Smooth muscle cell (in vitro differentiated cells): ENCODE measurements at regions not wholly inside any gene's neighbourhood (a gene's known extent, or its start where the extent isn't known, plus 50 kb on each side); places are given as distances from the start of the nearest gene placed in this dataset.
A peak's percentile ranks its signal among the peaks of the same experiment; 100 is the strongest.

Experiments used
- DNase-seq: peaks from one replicate; lab custom pipeline; 2025; ENCODE audit not compliant: unreplicated experiment; lab: John Stamatoyannopoulos, UW
- H2AFZ ChIP-seq: fragments of 200-600 bp; sonication (generic); 2 replicates; pipeline ENCODE4 v1.6.0; 2016; ENCODE audit warnings: antibody characterized with exemption, low read depth, mild to moderate bottlenecking
- H3F3A ChIP-seq: fragments of 200-600 bp; sonication (generic); 2 replicates; pipeline ENCODE4 v1.6.0; 2017; ENCODE audit warnings: antibody characterized with exemption, low read depth
- H3K27ac ChIP-seq: fragments of 200-600 bp; sonication (generic); 2 replicates; pipeline ENCODE4 v1.5.1; 2016; ENCODE audit warnings: low read depth, mild to moderate bottlenecking
- H3K27me3 ChIP-seq: fragments of 200-600 bp; sonication (generic); 2 replicates; pipeline ENCODE4 v1.6.1; 2016; ENCODE audit warnings: low read depth, mild to moderate bottlenecking
- H3K36me3 ChIP-seq: fragments of 200-600 bp; sonication (generic); 2 replicates; pipeline ENCODE4 v1.5.1; 2016; ENCODE audit warnings: low read depth
- H3K4me1 ChIP-seq: fragments of 200-600 bp; sonication (generic); 2 replicates; pipeline ENCODE4 v1.5.1; 2016; ENCODE audit warnings: low read depth
- H3K4me2 ChIP-seq: fragments of 200-600 bp; sonication (generic); 2 replicates; pipeline ENCODE4 v1.6.0; 2016; ENCODE audit warnings: mild to moderate bottlenecking
- H3K4me3 ChIP-seq: fragments of 200-600 bp; sonication (generic); 2 replicates; pipeline ENCODE4 v1.5.1; 2016; ENCODE audit warnings: mild to moderate bottlenecking
- H3K79me2 ChIP-seq: fragments of 200-600 bp; sonication (generic); 2 replicates; pipeline ENCODE4 v1.6.0; 2016; ENCODE audit warnings: low read depth, mild to moderate bottlenecking
- H3K9ac ChIP-seq: fragments of 200-600 bp; sonication (generic); 2 replicates; pipeline ENCODE4 v1.6.0; 2016; ENCODE audit warnings: low read depth
- H3K9me3 ChIP-seq: fragments of 200-600 bp; sonication (generic); replicated peaks from 2 replicates; pipeline ENCODE4 v1.5.1; 2016; ENCODE audit warnings: low read depth
- H4K20me1 ChIP-seq: fragments of 200-600 bp; sonication (generic); 2 replicates; pipeline ENCODE4 v1.6.0; 2016; ENCODE audit warnings: low read depth
- WGBS: methylation state at CpG from one replicate; pipeline ENCODE4 v1.1.7; 2016; ENCODE audit warnings: low lambda C conversion rate; 5-methylcytosine and 5-hydroxymethylcytosine counted together
- TF ChIP-seq, protein P1 (sequence below): fragments of 200-600 bp; sonication (generic); IDR thresholded peaks from 2 replicates; pipeline ENCODE4 v1.5.1; 2017; ENCODE audit warnings: borderline replicate concordance, mild to moderate bottlenecking, antibody characterized with exemption; ENCODE audit not compliant: insufficient read depth, poor library complexity, severe bottlenecking

DNA sequence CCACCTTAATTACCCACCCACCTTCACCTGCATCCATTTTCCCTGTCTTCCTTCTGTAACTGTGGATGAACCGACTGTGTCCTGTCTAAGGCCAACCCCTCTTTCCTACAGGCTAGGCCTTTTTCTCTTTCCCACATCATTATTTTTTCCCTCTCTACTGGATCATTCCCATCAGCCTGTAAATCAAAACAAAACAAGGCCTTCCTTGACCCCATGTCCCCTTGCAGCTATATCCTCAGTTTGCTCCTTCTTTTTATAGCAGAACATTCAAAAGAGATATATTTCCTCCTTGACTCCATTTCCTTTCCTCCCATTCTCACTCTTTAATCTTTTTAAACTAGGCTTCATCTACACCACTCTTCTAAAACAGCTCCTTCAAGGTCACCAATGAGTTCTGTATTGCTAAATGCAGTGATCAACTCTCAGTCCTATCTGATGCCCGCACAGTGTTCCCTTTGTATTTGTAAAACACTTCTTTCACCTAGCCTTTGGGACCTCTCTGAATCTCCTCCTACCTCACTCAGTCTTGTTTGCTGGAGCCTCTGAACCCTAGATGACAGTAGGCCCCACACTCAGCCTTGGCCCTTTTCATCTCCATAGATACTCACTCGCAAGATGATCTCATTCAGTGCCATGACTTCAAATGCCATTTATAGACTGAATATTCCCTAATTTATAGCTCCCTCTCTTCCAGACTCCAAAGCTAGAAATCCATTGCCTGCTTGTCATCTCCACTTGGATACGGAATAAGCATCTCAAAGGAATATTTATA, 55.7 kb downstream of the CXCR4 start:
- Histone ChIP-seq H3K27ac (no peak overlapping the region), H3K79me2 (no peaks in the 10 kb centered on the region), H2AFZ (no peak overlapping the region), H4K20me1 (no peaks in the 10 kb centered on the region), H3K4me3 (no peak overlapping the region), H3F3A (peaks cover 13% of the 10 kb centered on the region), H3K9ac (no peak overlapping the region), H3K9me3 (no peaks in the 10 kb centered on the region), H3K27me3 (no peaks in the 10 kb centered on the region), H3K36me3 (no peaks in the 10 kb centered on the region), H3K4me1 (peaks cover 8% of the 10 kb centered on the region), H3K4me2 (no peak overlapping the region)
- 91% methylated on average over 4 of the region's 4 CpGs for WGBS
- no peak for DNase-seq
- TF ChIP-seq, protein P1, sequence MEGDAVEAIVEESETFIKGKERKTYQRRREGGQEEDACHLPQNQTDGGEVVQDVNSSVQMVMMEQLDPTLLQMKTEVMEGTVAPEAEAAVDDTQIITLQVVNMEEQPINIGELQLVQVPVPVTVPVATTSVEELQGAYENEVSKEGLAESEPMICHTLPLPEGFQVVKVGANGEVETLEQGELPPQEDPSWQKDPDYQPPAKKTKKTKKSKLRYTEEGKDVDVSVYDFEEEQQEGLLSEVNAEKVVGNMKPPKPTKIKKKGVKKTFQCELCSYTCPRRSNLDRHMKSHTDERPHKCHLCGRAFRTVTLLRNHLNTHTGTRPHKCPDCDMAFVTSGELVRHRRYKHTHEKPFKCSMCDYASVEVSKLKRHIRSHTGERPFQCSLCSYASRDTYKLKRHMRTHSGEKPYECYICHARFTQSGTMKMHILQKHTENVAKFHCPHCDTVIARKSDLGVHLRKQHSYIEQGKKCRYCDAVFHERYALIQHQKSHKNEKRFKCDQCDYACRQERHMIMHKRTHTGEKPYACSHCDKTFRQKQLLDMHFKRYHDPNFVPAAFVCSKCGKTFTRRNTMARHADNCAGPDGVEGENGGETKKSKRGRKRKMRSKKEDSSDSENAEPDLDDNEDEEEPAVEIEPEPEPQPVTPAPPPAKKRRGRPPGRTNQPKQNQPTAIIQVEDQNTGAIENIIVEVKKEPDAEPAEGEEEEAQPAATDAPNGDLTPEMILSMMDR, result no peak

DNA sequence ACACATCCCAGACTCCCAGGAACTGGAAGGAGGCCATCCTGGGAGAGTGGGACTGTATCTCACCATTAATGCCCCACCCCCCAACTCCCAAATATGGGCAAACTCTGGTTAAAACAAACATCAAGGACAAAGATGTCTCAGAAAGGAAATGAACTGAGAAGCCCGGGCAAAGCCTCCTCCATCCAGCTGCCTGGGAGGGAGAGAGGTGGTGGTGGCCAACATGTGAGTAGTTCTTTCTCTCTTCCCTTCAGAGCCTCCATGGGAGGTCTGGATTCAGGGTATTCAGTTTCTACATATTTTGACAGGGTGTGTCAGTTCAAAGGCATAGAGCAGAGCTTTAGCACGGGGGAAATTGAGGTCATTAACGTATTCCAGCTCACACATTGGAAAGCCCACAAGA, 57.5 kb downstream of the CXCR4 start:
- no peaks in the 10 kb centered on the region for H3K79me2 ChIP-seq
- no peak for DNase-seq

GRCh38 chr2:136059036-136059472, 58.9 kb downstream of the CXCR4 start:
- Histone ChIP-seq H4K20me1 (no peaks in the 10 kb centered on the region), H3K4me2 (no peak overlapping the region), H3K27ac (no peak overlapping the region), H3K9ac (no peak overlapping the region), H3K4me3 (no peak overlapping the region), H3K79me2 (no peaks in the 10 kb centered on the region), H3F3A (peaks cover 6% of the 10 kb centered on the region), H3K4me1 (peaks cover 6% of the 10 kb centered on the region), H2AFZ (no peak overlapping the region), H3K36me3 (no peaks in the 10 kb centered on the region), H3K9me3 (no peaks in the 10 kb centered on the region), H3K27me3 (no peaks in the 10 kb centered on the region)
- DNase-seq, result no peak
- TF ChIP-seq, protein P1, result no peak
- 78% methylated on average over 1 of the region's 1 CpG for WGBS

More for the DNA sequence above, 57.5 kb downstream of the CXCR4 start:
- H3K4me1 ChIP-seq, result peaks cover 8% of the 10 kb centered on the region
- H3K4me2 ChIP-seq, result no peak overlapping the region
- H2AFZ ChIP-seq, result no peak overlapping the region
- H3F3A ChIP-seq, result peaks cover 13% of the 10 kb centered on the region
- H3K27ac ChIP-seq, result no peak overlapping the region
- no peaks in the 10 kb centered on the region for H3K9me3 ChIP-seq
- H4K20me1 ChIP-seq, result no peaks in the 10 kb centered on the region
- TF ChIP-seq, protein P1, result no peak
- H3K36me3 ChIP-seq, result no peaks in the 10 kb centered on the region
- no peak overlapping the region for H3K9ac ChIP-seq
- H3K4me3 ChIP-seq, result no peak overlapping the region
- no peaks in the 10 kb centered on the region for H3K27me3 ChIP-seq
- 34% methylated on average over 3 of the region's 3 CpGs for WGBS

DNA sequence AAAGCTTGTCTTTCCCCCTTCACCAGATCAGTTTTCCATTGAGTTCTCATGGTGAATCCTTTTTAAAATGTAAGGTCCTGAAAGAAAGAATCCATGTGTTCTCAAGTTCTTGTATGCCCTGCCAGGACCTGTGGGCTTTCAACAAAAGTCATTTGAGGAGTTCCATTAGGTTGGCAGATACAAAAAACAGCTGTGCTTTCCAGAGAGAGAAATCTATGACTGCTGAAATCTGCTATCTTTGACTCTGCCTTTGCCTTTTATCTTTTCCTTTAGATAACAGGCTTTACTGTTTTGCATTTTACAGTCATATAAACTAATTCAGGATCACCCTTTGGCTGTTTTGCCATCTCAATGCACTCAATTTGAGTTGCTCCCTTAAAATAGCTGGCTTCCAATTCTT, 59.7 kb downstream of the CXCR4 start:
- Histone ChIP-seq H3F3A (peaks cover 6% of the 10 kb centered on the region), H3K4me3 (no peak overlapping the region), H3K9ac (no peak overlapping the region), H2AFZ (no peak overlapping the region), H4K20me1 (no peaks in the 10 kb centered on the region), H3K4me2 (peak overlapping the region; percentile 19), H3K27ac (no peak overlapping the region), H3K9me3 (no peaks in the 10 kb centered on the region), H3K27me3 (no peaks in the 10 kb centered on the region), H3K36me3 (no peaks in the 10 kb centered on the region), H3K4me1 (peaks cover 6% of the 10 kb centered on the region), H3K79me2 (no peaks in the 10 kb centered on the region)
- TF ChIP-seq, protein P1, result no peak
- DNase-seq, result no peak
